ENCODE measurements at regions not wholly inside any gene's neighbourhood (a gene's known extent, or its start where the extent isn't known, plus 50 kb on each side); places are given as distances from the start of the nearest gene placed in this dataset.

DNA sequence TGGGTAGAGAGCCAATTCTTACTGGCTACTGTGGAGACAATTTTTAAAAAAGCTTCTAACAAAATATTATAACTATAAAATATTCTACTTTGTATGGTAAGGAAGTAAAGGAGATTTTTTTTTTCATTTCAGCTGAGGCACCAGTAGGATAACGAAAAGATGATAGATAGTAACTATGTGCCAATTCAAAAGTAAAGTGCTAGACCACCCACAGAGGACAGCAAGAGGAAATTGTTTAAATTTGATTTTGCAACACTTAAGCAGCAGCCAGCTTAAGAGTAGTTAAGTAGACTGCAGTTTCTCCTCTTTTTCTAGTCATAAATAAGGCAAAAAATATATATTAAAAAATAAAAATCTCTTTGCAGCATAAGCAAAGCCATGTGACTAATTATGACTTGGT lies 1539.3 kb upstream of the ACO1 start:
- no peak overlapping the region for H3K14ac ChIP-seq (replicated peaks; ENCODE audit: low read depth, low read length)
- dilution Hi-C loops (cut with HindIII; ENCODE audit: low sequenced_read_pairs, unreplicated experiment): no loop called here
- in situ Hi-C loops (cut with MboI; ENCODE audit: low sequenced_read_pairs): no loop called here
- no peak overlapping the region for H2BK15ac ChIP-seq (ENCODE audit: low read depth, low read length)
- H3K36me3 ChIP-seq (ENCODE audit: control insufficient read depth, insufficient read depth, low read length): no peaks in the 10 kb centered on the region
- no peak overlapping the region for H3K4me2 ChIP-seq (ENCODE audit: low read depth, low read length)
- CTCF ChIA-PET: no interaction called here
- no peak overlapping the region for H3K23ac ChIP-seq (ENCODE audit: low read depth, low read length)
- TF ChIP-seq POLR2A (IDR thresholded peaks at IDR 0.05; ENCODE audit: low read depth, low read length) (no peak), MAFK (IDR thresholded peaks at IDR 0.05; ENCODE audit: low read depth, low read length) (no peak), MAZ (IDR thresholded peaks at IDR 0.05; ENCODE audit: borderline replicate concordance, low read depth, low read length) (no peak), CHD1 (IDR thresholded peaks at IDR 0.05; ENCODE audit: low read depth, low read length) (no peak), RFX5 (IDR thresholded peaks at IDR 0.05; ENCODE audit: low read depth, low read length) (no peak), ELK1 (IDR thresholded peaks at IDR 0.05; ENCODE audit: borderline replicate concordance, low read depth, low read length) (no peak), CEBPB (IDR thresholded peaks at IDR 0.05; ENCODE audit: low read depth, low read length) (no peak), RAD21 (IDR thresholded peaks at IDR 0.05; ENCODE audit: low read length) (no peak), SMC3 (IDR thresholded peaks at IDR 0.05; ENCODE audit: low read depth, low read length) (no peak), RCOR1 (IDR thresholded peaks at IDR 0.05; ENCODE audit: insufficient replicate concordance, low read length) (no peak), FOS (IDR thresholded peaks at IDR 0.05; ENCODE audit: low read depth, low read length) (no peak), BHLHE40 (IDR thresholded peaks at IDR 0.05; ENCODE audit: low read depth, low read length) (no peak), USF2 (IDR thresholded peaks at IDR 0.05; ENCODE audit: low read depth, low read length) (no peak), MXI1 (IDR thresholded peaks at IDR 0.05; ENCODE audit: borderline replicate concordance, low read depth, low read length) (no peak)
- TF ChIP-seq, protein P1, sequence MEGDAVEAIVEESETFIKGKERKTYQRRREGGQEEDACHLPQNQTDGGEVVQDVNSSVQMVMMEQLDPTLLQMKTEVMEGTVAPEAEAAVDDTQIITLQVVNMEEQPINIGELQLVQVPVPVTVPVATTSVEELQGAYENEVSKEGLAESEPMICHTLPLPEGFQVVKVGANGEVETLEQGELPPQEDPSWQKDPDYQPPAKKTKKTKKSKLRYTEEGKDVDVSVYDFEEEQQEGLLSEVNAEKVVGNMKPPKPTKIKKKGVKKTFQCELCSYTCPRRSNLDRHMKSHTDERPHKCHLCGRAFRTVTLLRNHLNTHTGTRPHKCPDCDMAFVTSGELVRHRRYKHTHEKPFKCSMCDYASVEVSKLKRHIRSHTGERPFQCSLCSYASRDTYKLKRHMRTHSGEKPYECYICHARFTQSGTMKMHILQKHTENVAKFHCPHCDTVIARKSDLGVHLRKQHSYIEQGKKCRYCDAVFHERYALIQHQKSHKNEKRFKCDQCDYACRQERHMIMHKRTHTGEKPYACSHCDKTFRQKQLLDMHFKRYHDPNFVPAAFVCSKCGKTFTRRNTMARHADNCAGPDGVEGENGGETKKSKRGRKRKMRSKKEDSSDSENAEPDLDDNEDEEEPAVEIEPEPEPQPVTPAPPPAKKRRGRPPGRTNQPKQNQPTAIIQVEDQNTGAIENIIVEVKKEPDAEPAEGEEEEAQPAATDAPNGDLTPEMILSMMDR (conservative IDR thresholded peaks at IDR 0.05; ENCODE audit: low read depth, low read length): no peak
- no peaks in the 10 kb centered on the region for H3K79me1 ChIP-seq (ENCODE audit: low read depth in 1 of 2, low read length in 2 of 2)
- no peak overlapping the region for H3K18ac ChIP-seq (ENCODE audit: low read depth, low read length)
- no peaks in the 10 kb centered on the region for H3K4me1 ChIP-seq (ENCODE audit: control insufficient read depth, insufficient read depth, low read length)
- H2AK5ac ChIP-seq (ENCODE audit: low read depth, low read length): no peak overlapping the region
- no peak overlapping the region for H2AFZ ChIP-seq (replicated peaks; ENCODE audit: low read length, poor library complexity)
- H3K9ac ChIP-seq (ENCODE audit: low read depth, low read length): no peak overlapping the region
- ATAC-seq (ENCODE audit: low read depth) (no peak), DNase-seq (no peak)
- POLR2A ChIA-PET (ENCODE audit: unreplicated experiment): no interaction called here
- BruUV-seq (replicated peaks): no TSS peak
- no peak overlapping the region for H2BK20ac ChIP-seq (ENCODE audit: low read depth, low read length)
- H2BK120ac ChIP-seq (ENCODE audit: low read depth, low read length): no peak overlapping the region
- H4K91ac ChIP-seq (ENCODE audit: insufficient read depth, low read depth, low read length): no peak overlapping the region
- H3K27ac ChIP-seq (ENCODE audit: insufficient read depth, low read length): no peak overlapping the region
- H3K9me3 ChIP-seq (ENCODE audit: control insufficient read depth, insufficient read depth, low read length): peaks cover 5% of the 10 kb centered on the region
- intact Hi-C loops (cut with micrococcal nuclease): no loop called here
- H4K5ac ChIP-seq (ENCODE audit: low read depth, low read length): no peak overlapping the region
- no peak overlapping the region for H2BK5ac ChIP-seq (ENCODE audit: low read depth, low read length, poor library complexity, severe bottlenecking)
- no peaks in the 10 kb centered on the region for H3K9me1 ChIP-seq (ENCODE audit: insufficient read depth, low read length)
- no peak overlapping the region for H3K56ac ChIP-seq (ENCODE audit: extremely low read depth, insufficient read depth, low read length)
- WGBS, 2 experiments (ENCODE audit: extremely low coverage in 2 of 2, insufficient read length in 1 of 2): no CpG with 5 or more reads among the region's 1 CpG
- no peak overlapping the region for H3K4ac ChIP-seq (ENCODE audit: low read depth, low read length)
- no peak overlapping the region for H4K8ac ChIP-seq (ENCODE audit: low read depth in 2 of 2, low read length in 2 of 2)
- no peak overlapping the region for H3K4me3 ChIP-seq (ENCODE audit: insufficient read depth, low read depth, low read length)
- H3K27me3 ChIP-seq (ENCODE audit: control insufficient read depth, insufficient read depth, low read length): no peaks in the 10 kb centered on the region
- H2AK9ac ChIP-seq (replicated peaks; ENCODE audit: low read depth, low read length, poor library complexity): no peak overlapping the region
- H4K20me1 ChIP-seq (ENCODE audit: insufficient read depth, low read length): no peaks in the 10 kb centered on the region
